ENCODE measurements at regions not wholly inside any gene's neighbourhood (a gene's known extent, or its start where the extent isn't known, plus 50 kb on each side); places are given as distances from the start of the nearest gene placed in this dataset.

DNA sequence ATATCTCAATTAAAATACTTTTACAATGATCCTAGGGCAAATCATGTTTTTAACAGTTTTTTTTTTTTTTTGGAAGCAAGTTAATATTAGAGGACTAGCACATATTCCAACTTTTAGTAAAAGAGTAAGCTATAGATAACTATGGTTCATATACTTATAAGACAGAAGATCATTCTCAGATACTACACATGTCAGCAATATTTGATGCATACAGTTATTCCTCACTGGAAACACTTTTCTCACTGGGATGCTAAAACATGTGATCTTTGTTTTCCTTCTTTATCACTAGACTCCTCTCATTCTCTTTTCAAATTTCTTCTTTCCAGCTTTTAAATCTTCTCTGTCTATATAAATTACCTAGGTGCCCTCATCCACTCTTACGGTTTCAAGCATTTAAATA lies 1020.4 kb upstream of the FBXO33 start:
- TF ChIP-seq EP300 (IDR thresholded peaks at IDR 0.05): no peak
- intact Hi-C loops (cut with DNase I): no loop called here
- H3K27ac ChIP-seq: no peak overlapping the region
- H3K9me3 ChIP-seq: no peaks in the 10 kb centered on the region
- H3K4me3 ChIP-seq: no peak overlapping the region
- H3K36me3 ChIP-seq: no peaks in the 10 kb centered on the region
- no peaks in the 10 kb centered on the region for H3K27me3 ChIP-seq
- no peaks in the 10 kb centered on the region for H3K4me1 ChIP-seq
- DNase-seq: no peak
- 88 to 92% methylated on average over 1 of the region's 1 CpG for WGBS, 2 donors

DNA sequence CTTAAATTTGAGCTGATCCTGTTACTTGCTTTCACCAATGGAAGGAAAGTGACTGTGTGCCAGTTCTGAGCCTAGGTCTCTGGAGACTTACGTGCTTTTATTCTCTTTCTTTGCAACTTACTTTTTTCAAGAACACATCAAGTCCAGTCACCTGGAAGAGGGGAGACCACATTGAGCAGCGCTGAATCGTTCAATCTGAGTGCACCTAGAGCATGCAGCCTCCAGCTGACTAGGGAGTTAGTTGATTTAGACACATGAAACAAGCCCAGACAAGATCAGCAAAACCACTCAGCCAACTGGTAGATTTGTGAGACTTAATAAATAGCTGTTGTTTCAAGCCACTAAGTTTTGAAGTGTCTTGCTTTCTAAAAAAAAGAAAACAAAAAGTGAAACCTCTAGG lies 1014.8 kb upstream of the FBXO33 start:
- no peak for TF ChIP-seq EP300 (IDR thresholded peaks at IDR 0.05)
- WGBS, 2 donors: 89 to 90% methylated on average over 3 of the region's 3 CpGs
- DNase-seq: no peak
- H3K27ac ChIP-seq: no peak overlapping the region
- no peaks in the 10 kb centered on the region for H3K4me1 ChIP-seq
- no peak overlapping the region for H3K4me3 ChIP-seq
- no peaks in the 10 kb centered on the region for H3K9me3 ChIP-seq
- intact Hi-C loops (cut with DNase I): no loop called here
- H3K27me3 ChIP-seq: no peaks in the 10 kb centered on the region
- no peaks in the 10 kb centered on the region for H3K36me3 ChIP-seq

DNA sequence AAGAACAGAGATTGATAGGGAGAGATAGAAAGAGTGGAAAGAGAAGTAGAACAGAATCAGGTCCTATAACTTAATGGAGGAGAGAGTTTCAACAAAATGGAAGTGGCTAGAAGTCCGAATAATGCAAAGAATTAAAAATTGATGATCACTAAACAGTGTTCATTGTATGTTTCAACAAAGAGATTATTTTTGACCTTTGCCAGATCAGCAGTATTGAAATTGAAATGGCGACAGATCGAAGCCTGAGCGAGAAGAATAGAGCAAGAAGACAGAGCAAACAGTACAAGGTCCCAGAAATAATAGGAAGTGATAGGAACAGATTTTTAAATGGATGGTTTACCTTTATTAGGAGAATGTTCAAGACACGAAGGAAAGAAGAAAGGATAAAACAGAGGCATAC lies 1012.8 kb upstream of the FBXO33 start:
- no peaks in the 10 kb centered on the region for H3K4me1 ChIP-seq
- 87 to 89% methylated on average over 5 of the region's 5 CpGs for WGBS, 2 donors

DNA sequence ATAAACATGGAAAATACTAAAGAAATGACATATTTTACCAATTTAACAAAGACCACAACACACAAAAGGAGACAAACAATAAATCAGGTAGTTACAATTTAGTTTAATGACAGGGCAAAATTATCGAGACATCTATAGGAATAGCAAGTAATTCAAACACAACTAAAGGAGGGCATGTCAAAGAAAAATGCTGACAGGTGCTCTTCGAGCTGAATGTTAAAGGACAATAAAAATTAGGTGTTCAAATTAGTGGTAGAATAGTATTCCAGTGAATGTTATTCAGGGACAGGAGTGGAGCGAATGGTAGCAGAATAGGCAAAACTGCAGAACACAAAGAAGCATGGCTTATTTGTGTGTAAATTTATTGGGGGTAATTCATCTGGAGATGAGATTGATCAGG lies 1004.3 kb upstream of the FBXO33 start:
- no peak for DNase-seq
- Histone ChIP-seq H3K4me3 (no peak overlapping the region), H3K36me3 (no peaks in the 10 kb centered on the region), H3K4me1 (no peaks in the 10 kb centered on the region), H3K9me3 (no peaks in the 10 kb centered on the region), H3K27me3 (no peaks in the 10 kb centered on the region), H3K27ac (no peak overlapping the region)
- TF ChIP-seq EP300 (IDR thresholded peaks at IDR 0.05): no peak
- TF ChIP-seq, protein P1, sequence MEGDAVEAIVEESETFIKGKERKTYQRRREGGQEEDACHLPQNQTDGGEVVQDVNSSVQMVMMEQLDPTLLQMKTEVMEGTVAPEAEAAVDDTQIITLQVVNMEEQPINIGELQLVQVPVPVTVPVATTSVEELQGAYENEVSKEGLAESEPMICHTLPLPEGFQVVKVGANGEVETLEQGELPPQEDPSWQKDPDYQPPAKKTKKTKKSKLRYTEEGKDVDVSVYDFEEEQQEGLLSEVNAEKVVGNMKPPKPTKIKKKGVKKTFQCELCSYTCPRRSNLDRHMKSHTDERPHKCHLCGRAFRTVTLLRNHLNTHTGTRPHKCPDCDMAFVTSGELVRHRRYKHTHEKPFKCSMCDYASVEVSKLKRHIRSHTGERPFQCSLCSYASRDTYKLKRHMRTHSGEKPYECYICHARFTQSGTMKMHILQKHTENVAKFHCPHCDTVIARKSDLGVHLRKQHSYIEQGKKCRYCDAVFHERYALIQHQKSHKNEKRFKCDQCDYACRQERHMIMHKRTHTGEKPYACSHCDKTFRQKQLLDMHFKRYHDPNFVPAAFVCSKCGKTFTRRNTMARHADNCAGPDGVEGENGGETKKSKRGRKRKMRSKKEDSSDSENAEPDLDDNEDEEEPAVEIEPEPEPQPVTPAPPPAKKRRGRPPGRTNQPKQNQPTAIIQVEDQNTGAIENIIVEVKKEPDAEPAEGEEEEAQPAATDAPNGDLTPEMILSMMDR (IDR thresholded peaks at IDR 0.05): no peak
- TF ChIP-seq POLR2AphosphoS5 (IDR thresholded peaks at IDR 0.05): no peak
- TF ChIP-seq POLR2A (IDR thresholded peaks at IDR 0.05): no peak
- intact Hi-C loops (cut with DNase I): no loop called here
- WGBS, 2 donors: 71 to 81% methylated on average over 3 of the region's 3 CpGs

More for the DNA sequence above, 1012.8 kb upstream of the FBXO33 start:
- H3K27me3 ChIP-seq: no peaks in the 10 kb centered on the region
- H3K4me3 ChIP-seq: no peak overlapping the region
- TF ChIP-seq POLR2A (IDR thresholded peaks at IDR 0.05) (no peak), POLR2AphosphoS5 (IDR thresholded peaks at IDR 0.05) (no peak), EP300 (IDR thresholded peaks at IDR 0.05) (no peak)
- TF ChIP-seq, protein P1 (IDR thresholded peaks at IDR 0.05): no peak
- DNase-seq: no peak
- intact Hi-C loops (cut with DNase I): no loop called here
- H3K9me3 ChIP-seq: no peaks in the 10 kb centered on the region
- H3K27ac ChIP-seq: no peak overlapping the region
- no peaks in the 10 kb centered on the region for H3K36me3 ChIP-seq

DNA sequence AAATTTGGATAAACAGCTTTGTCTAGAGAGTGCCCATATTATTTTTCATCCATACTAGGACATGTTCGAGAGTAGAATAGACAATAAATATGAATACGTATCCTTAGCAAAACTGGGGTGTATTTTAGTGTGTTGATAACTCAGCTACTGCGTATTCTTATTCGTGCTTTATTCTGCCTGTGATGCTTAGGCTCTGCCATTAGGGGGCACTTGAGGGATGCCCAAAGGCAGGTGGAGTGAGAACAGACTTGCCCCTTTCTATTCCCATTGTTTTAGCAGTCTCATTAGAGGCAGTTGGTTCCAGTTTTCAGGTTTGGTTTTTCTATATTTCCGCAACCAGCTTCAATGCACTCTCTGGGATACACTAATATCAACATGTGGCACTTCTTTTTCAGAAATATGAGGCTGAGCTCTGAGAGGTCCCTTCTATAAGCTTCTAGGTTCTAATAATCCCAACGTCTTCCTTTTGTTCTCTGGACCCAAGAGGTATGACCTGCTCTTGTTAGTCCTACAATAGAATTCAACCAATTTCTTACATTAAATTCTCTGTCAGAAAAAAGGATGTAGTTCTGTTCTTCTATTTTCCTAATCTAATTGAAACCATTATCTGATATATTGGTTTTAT lies 985.7 kb upstream of the FBXO33 start:
- Histone ChIP-seq H3K27ac (no peak overlapping the region), H3K36me3 (no peaks in the 10 kb centered on the region), H3K4me1 (no peaks in the 10 kb centered on the region), H3K27me3 (no peaks in the 10 kb centered on the region), H3K9me3 (no peaks in the 10 kb centered on the region), H3K4me3 (no peak overlapping the region)
- TF ChIP-seq POLR2A (IDR thresholded peaks at IDR 0.05): no peak
- TF ChIP-seq, protein P1 (IDR thresholded peaks at IDR 0.05): peak in 1 of 4 experiments; percentile 31
- WGBS, 2 donors: 53 to 69% methylated on average over 6 of the region's 6 CpGs
- intact Hi-C loops (cut with DNase I): no loop called here
- DNase-seq: no peak

DNA sequence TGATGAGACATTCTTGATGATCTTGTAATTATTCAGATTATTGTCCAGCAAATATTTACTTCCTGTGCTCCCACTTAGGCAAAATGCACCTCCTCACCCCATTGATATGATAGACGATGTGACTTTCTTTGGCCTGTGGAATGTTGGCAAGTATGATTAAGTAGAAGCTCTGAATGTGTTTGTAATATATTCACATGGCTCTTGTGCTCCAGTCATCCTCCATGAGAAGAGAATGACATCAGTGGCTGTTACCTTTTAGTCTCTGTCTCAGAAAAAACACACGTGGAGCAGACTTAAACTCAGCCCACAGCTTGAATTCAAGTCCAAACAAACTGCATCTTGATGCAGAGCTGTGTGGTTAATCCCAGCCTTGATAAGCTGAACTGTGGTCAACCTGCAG lies 984.3 kb upstream of the FBXO33 start:
- DNase-seq: no peak
- TF ChIP-seq, protein P1 (IDR thresholded peaks at IDR 0.05): no peak
- TF ChIP-seq POLR2A (IDR thresholded peaks at IDR 0.05) (no peak), EP300 (IDR thresholded peaks at IDR 0.05) (no peak), POLR2AphosphoS5 (IDR thresholded peaks at IDR 0.05) (no peak)
- H3K4me1 ChIP-seq: no peaks in the 10 kb centered on the region
- H3K9me3 ChIP-seq: no peaks in the 10 kb centered on the region
- intact Hi-C loops (cut with DNase I): no loop called here
- H3K27me3 ChIP-seq: no peaks in the 10 kb centered on the region
- no peak overlapping the region for H3K27ac ChIP-seq
- 55 to 60% methylated on average over 2 of the region's 2 CpGs for WGBS, 2 donors
- no peak overlapping the region for H3K4me3 ChIP-seq
- no peaks in the 10 kb centered on the region for H3K36me3 ChIP-seq
